Heart left ventricle (tissue), 13 donors: ENCODE measurements at regions not wholly inside any gene's neighbourhood (a gene's known extent, or its start where the extent isn't known, plus 50 kb on each side); places are given as distances from the start of the nearest gene placed in this dataset.

Source experiments
- CTCF ChIP-seq, 12 donors: fragments of 200-600 bp; sonication (generic) in 4 of 12; IDR thresholded peaks; one replicate each; pipeline versions ENCODE4 v1.5.0 to v1.8.0; 2018 to 2022; ENCODE audit warnings: antibody characterized with exemption in 12 of 12, mild to moderate bottlenecking in 5 of 12
- POLR2A ChIP-seq, 2 donors: fragments of 450-650 bp; IDR thresholded peaks; one replicate each; pipeline ENCODE4 v1.6.1; 2017; ENCODE audit warnings: antibody characterized with exemption in 2 of 2, mild to moderate bottlenecking in 2 of 2, moderate library complexity in 2 of 2
- donor health status: ischemic (EF 13 %, LVEDD 7.1; RV severe dilation, severe dysfunction).
- donor health status: DM: no; HTN: yes; CAD: no.
- donor health status: DM: no; HTN: no; CAD: no.
- donor health status: ischemic (EF 25% LVEDD 6.9; RV normal size, moderate dysfunction).
- donor health status: ischemic (EF 25% LVEDD 5.7; RV mildly dilated, moderate dysfunction).
- donor health status: ischemic (EF 35%, LVEDD 5.7; RV mildly dilated, moderate dysfunction).
- donor health status: nonischemic (EF 11% LVEDD 7.7; RV severe dilation, severe dysfunction).
- donor health status: DM: yes; HTN: yes; CAD: no.
- donor health status: PGD.
- donor health status: ischemic (EF 29% LVEDD 5.4; RV normal size, mild dysfunction).
- donor health status: nonischemic (EF 23%, LVEDD 6.1; RV moderate dilation, normal function).

GRCh38 chr12:27158297-27158696 is 75.9 kb upstream of the C12orf71 start:
- TF ChIP-seq POLR2A (IDR thresholded peaks at IDR 0.05) (no peak), CTCF (IDR thresholded peaks at IDR 0.05) (no peak)
